ENCODE measurements at regions not wholly inside any gene's neighbourhood (a gene's known extent, or its start where the extent isn't known, plus 50 kb on each side); places are given as distances from the start of the nearest gene placed in this dataset.

DNA sequence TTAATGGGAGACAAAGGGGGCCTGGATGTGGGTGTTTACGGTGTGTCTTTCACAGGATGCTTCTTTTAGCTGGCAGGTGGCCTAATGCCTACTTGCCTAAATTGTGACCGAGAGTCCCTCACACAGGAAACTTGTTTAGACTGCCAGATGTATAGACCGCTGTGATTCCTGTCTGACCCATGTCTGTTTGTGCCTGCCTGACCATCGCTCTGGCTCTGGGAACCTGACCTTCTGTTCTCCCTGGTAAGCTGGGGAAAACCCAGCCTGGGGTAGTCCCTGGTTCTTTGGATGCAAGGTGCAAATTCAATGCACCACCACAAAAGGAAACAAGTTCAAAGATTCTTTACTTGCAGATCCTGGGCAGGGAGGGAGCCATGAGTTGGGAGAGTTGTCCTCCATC lies 68.4 kb downstream of the DMRTA2 start:
- TF ChIP-seq CTCF (IDR thresholded peaks at IDR 0.05; ENCODE audit: insufficient read depth, low read length) = no peak
- no peak for TF ChIP-seq GABPA (IDR thresholded peaks at IDR 0.05; ENCODE audit: low read depth)
- TF ChIP-seq POLR2AphosphoS5 (IDR thresholded peaks at IDR 0.05; ENCODE audit: low read depth) = no peak
